ENCODE measurements at regions not wholly inside any gene's neighbourhood (a gene's known extent, or its start where the extent isn't known, plus 50 kb on each side); places are given as distances from the start of the nearest gene placed in this dataset.
"Not testable (repeated sequence)": the region's sequence is repeated elsewhere in the genome, so short reads cannot be mapped to it uniquely, and the experiment has no call there.

DNA sequence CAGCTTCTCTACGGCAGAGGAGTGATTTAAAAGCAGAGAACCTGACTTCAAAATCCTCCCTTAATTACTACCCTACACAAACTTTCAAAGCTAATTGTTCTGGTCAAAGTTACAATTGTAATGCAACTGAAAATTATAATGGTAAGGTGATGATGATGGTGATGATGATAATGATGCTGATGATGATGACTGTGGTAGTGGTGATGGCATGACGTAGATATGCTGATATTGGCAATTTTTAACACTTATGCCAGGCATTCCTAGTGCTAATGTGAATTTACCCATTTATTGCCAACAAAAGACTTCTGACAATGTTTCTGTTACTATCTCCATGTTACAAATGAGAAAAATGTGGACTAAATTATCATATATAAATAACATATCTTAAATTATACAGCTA lies 1831.1 kb downstream of the LRRC4C start:
- ChIA-PET POLR2A (no interaction called here), CTCF (no interaction called here)
- ATAC-seq, result no peak
- intact Hi-C loops (cut with micrococcal nuclease; ENCODE audit: unreplicated experiment), result no loop called here
- Histone ChIP-seq H3K27ac (ENCODE audit: low read length) (no peak overlapping the region), H3K4me3 (ENCODE audit: low read depth in 2 of 2, low read length in 2 of 2) (no peak overlapping the region), H3K4me1 (ENCODE audit: control insufficient read depth, insufficient read depth, low read length) (no peaks in the 10 kb centered on the region), H3K27me3 (ENCODE audit: control insufficient read depth, insufficient read depth, low read length) (no peaks in the 10 kb centered on the region), H3K9me3 (ENCODE audit: control insufficient read depth, insufficient read depth, low read depth, low read length) (no peaks in the 10 kb centered on the region), H3K36me3 (ENCODE audit: control insufficient read depth, insufficient read depth, low read length) (no peaks in the 10 kb centered on the region)
- BruUV-seq (replicated peaks), result no TSS peak
- no peak for DNase-seq (ENCODE audit: low read depth, low spot score)
- no peak for TF ChIP-seq POLR2AphosphoS5 (IDR thresholded peaks at IDR 0.05; ENCODE audit: low read depth, low read length)
- no peak for TF ChIP-seq SIN3A (IDR thresholded peaks at IDR 0.05; ENCODE audit: borderline replicate concordance, insufficient read depth, low read depth, low read length)
- no peak for TF ChIP-seq TCF7L2 (IDR thresholded peaks at IDR 0.05; ENCODE audit: low read depth, low read length)
- TF ChIP-seq, protein P1, sequence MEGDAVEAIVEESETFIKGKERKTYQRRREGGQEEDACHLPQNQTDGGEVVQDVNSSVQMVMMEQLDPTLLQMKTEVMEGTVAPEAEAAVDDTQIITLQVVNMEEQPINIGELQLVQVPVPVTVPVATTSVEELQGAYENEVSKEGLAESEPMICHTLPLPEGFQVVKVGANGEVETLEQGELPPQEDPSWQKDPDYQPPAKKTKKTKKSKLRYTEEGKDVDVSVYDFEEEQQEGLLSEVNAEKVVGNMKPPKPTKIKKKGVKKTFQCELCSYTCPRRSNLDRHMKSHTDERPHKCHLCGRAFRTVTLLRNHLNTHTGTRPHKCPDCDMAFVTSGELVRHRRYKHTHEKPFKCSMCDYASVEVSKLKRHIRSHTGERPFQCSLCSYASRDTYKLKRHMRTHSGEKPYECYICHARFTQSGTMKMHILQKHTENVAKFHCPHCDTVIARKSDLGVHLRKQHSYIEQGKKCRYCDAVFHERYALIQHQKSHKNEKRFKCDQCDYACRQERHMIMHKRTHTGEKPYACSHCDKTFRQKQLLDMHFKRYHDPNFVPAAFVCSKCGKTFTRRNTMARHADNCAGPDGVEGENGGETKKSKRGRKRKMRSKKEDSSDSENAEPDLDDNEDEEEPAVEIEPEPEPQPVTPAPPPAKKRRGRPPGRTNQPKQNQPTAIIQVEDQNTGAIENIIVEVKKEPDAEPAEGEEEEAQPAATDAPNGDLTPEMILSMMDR (IDR thresholded peaks at IDR 0.05), result no peak
- TF ChIP-seq, protein P2, sequence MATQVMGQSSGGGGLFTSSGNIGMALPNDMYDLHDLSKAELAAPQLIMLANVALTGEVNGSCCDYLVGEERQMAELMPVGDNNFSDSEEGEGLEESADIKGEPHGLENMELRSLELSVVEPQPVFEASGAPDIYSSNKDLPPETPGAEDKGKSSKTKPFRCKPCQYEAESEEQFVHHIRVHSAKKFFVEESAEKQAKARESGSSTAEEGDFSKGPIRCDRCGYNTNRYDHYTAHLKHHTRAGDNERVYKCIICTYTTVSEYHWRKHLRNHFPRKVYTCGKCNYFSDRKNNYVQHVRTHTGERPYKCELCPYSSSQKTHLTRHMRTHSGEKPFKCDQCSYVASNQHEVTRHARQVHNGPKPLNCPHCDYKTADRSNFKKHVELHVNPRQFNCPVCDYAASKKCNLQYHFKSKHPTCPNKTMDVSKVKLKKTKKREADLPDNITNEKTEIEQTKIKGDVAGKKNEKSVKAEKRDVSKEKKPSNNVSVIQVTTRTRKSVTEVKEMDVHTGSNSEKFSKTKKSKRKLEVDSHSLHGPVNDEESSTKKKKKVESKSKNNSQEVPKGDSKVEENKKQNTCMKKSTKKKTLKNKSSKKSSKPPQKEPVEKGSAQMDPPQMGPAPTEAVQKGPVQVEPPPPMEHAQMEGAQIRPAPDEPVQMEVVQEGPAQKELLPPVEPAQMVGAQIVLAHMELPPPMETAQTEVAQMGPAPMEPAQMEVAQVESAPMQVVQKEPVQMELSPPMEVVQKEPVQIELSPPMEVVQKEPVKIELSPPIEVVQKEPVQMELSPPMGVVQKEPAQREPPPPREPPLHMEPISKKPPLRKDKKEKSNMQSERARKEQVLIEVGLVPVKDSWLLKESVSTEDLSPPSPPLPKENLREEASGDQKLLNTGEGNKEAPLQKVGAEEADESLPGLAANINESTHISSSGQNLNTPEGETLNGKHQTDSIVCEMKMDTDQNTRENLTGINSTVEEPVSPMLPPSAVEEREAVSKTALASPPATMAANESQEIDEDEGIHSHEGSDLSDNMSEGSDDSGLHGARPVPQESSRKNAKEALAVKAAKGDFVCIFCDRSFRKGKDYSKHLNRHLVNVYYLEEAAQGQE (IDR thresholded peaks at IDR 0.05; ENCODE audit: insufficient read depth in 1 of 2, low read depth in 2 of 2, low read length in 1 of 2), result no peak
- in situ Hi-C loops (cut with HindIII; ENCODE audit: low pct_unique_long_range_greater_than_20kb, low sequenced_read_pairs), result no loop called here

DNA sequence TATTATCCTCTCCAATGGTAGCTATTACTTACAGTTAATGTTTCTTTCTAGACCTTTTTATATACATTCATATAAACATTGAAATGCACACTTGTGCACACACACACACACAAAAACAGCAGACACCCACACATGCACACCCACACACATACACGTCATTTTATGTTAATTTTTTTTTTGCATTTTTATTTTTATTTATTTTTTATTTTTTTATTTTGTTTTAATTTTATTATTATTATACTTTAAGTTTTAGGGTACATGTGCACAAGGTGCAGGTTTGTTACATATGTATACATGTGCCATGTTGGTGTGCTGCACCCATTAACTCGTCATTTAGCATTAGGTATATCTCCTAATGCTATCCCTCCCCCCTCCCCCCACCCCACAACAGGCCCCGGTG lies 1839.1 kb downstream of the LRRC4C start:
- in situ Hi-C loops (cut with HindIII; ENCODE audit: low pct_unique_long_range_greater_than_20kb, low sequenced_read_pairs); H3K4me3 ChIP-seq (ENCODE audit: low read depth in 2 of 2, low read length in 2 of 2); BruUV-seq (replicated peaks); CTCF ChIA-PET; ATAC-seq; intact Hi-C loops (cut with micrococcal nuclease; ENCODE audit: unreplicated experiment); H3K27ac ChIP-seq (ENCODE audit: low read length); H3K9me3 ChIP-seq (ENCODE audit: control insufficient read depth, insufficient read depth, low read depth, low read length); POLR2A ChIA-PET; H3K36me3 ChIP-seq (ENCODE audit: control insufficient read depth, insufficient read depth, low read length); H3K27me3 ChIP-seq (ENCODE audit: control insufficient read depth, insufficient read depth, low read length); H3K4me1 ChIP-seq (ENCODE audit: control insufficient read depth, insufficient read depth, low read length); DNase-seq (ENCODE audit: low read depth, low spot score): not testable (repeated sequence)

DNA sequence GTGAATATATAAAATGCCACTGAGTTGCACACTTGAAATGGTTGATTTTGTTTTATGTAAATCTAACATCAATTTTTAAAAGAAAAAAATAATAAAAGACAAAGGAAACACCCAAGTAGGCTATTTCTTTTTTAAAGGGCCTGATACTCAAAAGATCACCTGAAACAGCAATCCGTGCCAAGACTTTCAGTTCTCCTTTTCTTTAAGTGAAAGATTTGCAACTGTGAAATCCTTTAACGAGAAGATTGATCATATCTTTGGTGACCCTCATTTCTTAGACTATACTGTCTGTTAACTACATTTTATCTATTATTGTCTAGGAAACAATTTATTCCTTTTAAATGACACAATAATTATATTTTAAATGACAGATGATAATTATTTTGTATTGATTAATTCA lies 1841.5 kb downstream of the LRRC4C start:
- intact Hi-C loops (cut with micrococcal nuclease; ENCODE audit: unreplicated experiment), result no loop called here
- H3K4me1 ChIP-seq (ENCODE audit: control insufficient read depth, insufficient read depth, low read length), result no peaks in the 10 kb centered on the region
- ChIA-PET POLR2A (no interaction called here), CTCF (no interaction called here)
- ATAC-seq (no peak), DNase-seq (ENCODE audit: low read depth, low spot score) (no peak)
- no TSS peak for BruUV-seq (replicated peaks)
- no peaks in the 10 kb centered on the region for H3K9me3 ChIP-seq (ENCODE audit: control insufficient read depth, insufficient read depth, low read depth, low read length)
- H3K27me3 ChIP-seq (ENCODE audit: control insufficient read depth, insufficient read depth, low read length), result no peaks in the 10 kb centered on the region
- no peak overlapping the region for H3K4me3 ChIP-seq (ENCODE audit: low read depth in 2 of 2, low read length in 2 of 2)
- no peaks in the 10 kb centered on the region for H3K36me3 ChIP-seq (ENCODE audit: control insufficient read depth, insufficient read depth, low read length)
- TF ChIP-seq TCF7L2 (IDR thresholded peaks at IDR 0.05; ENCODE audit: low read depth, low read length), result no peak
- TF ChIP-seq, protein P1 (IDR thresholded peaks at IDR 0.05), result no peak
- TF ChIP-seq, protein P2 (IDR thresholded peaks at IDR 0.05; ENCODE audit: insufficient read depth in 1 of 2, low read depth in 2 of 2, low read length in 1 of 2), result no peak
- TF ChIP-seq SIN3A (IDR thresholded peaks at IDR 0.05; ENCODE audit: borderline replicate concordance, insufficient read depth, low read depth, low read length), result no peak
- TF ChIP-seq POLR2AphosphoS5 (IDR thresholded peaks at IDR 0.05; ENCODE audit: low read depth, low read length), result no peak
- no peak overlapping the region for H3K27ac ChIP-seq (ENCODE audit: low read length)
- in situ Hi-C loops (cut with HindIII; ENCODE audit: low pct_unique_long_range_greater_than_20kb, low sequenced_read_pairs), result no loop called here
